ENCODE measurements at regions not wholly inside any gene's neighbourhood (a gene's known extent, or its start where the extent isn't known, plus 50 kb on each side); places are given as distances from the start of the nearest gene placed in this dataset.

- TF ChIP-seq, protein P1, sequence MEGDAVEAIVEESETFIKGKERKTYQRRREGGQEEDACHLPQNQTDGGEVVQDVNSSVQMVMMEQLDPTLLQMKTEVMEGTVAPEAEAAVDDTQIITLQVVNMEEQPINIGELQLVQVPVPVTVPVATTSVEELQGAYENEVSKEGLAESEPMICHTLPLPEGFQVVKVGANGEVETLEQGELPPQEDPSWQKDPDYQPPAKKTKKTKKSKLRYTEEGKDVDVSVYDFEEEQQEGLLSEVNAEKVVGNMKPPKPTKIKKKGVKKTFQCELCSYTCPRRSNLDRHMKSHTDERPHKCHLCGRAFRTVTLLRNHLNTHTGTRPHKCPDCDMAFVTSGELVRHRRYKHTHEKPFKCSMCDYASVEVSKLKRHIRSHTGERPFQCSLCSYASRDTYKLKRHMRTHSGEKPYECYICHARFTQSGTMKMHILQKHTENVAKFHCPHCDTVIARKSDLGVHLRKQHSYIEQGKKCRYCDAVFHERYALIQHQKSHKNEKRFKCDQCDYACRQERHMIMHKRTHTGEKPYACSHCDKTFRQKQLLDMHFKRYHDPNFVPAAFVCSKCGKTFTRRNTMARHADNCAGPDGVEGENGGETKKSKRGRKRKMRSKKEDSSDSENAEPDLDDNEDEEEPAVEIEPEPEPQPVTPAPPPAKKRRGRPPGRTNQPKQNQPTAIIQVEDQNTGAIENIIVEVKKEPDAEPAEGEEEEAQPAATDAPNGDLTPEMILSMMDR (conservative IDR thresholded peaks at IDR 0.05; ENCODE audit: low read depth, low read length): no peak
- no peak for TF ChIP-seq EZH2 (IDR thresholded peaks at IDR 0.05; ENCODE audit: low read length, unreplicated experiment)
Measured at GRCh38 chrX:37943554-37944344, 62.6 kb upstream of the SYTL5 start.
